ENCODE measurements at regions not wholly inside any gene's neighbourhood (a gene's known extent, or its start where the extent isn't known, plus 50 kb on each side); places are given as distances from the start of the nearest gene placed in this dataset.

- Mint-ChIP-seq H3K4me3 (no peak overlapping the region), H3K27ac (no peak overlapping the region), H3K4me1 (ENCODE audit: low read depth) (no peaks in the 10 kb centered on the region), H3K27me3 (ENCODE audit: low read depth) (no peaks in the 10 kb centered on the region), H3K9me3 (ENCODE audit: insufficient read depth) (no peaks in the 10 kb centered on the region), H3K36me3 (ENCODE audit: low read depth) (no peaks in the 10 kb centered on the region)
- ATAC-seq (no peak), DNase-seq (no peak)
- ChIA-PET POLR2A (no interaction called here), CTCF (no interaction called here)
Measured at GRCh38 chr1:106899644-106900043, 156.8 kb upstream of the PRMT6 start.

GRCh38 chr1:106907795-106908194 lies 148.7 kb upstream of the PRMT6 start:
- ChIA-PET CTCF (no interaction called here), POLR2A (no interaction called here)
- Mint-ChIP-seq H3K27ac (no peak overlapping the region), H3K9me3 (ENCODE audit: insufficient read depth) (no peaks in the 10 kb centered on the region), H3K27me3 (ENCODE audit: low read depth) (no peaks in the 10 kb centered on the region), H3K4me1 (ENCODE audit: low read depth) (no peaks in the 10 kb centered on the region), H3K36me3 (ENCODE audit: low read depth) (no peaks in the 10 kb centered on the region), H3K4me3 (no peak overlapping the region)
- no peak for ATAC-seq
- DNase-seq: no peak

- CTCF ChIA-PET: no interaction called here
Measured at GRCh38 chr1:106908689-106909088, 147.8 kb upstream of the PRMT6 start.

DNA sequence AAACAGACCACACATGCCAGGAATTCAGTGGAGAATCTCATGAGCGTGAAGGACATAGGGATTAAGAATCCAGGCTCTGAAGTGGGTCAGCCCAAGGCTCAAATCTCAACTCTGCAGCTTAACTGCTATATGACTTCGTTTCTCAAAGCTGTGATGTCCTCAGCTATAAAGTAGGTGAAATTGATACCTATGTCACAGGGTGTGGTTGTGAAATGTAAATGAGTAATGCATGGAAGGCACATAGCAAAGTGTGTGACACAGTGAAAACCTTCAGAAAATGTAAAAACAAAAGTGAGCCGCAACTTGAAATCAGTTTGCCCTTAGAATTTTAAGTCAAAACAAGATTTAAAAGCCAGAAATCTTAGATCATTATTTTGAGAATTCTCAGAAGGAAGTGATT lies 145.7 kb upstream of the PRMT6 start:
- Mint-ChIP-seq H3K4me1 (ENCODE audit: low read depth) (no peaks in the 10 kb centered on the region), H3K36me3 (ENCODE audit: low read depth) (no peaks in the 10 kb centered on the region), H3K9me3 (ENCODE audit: insufficient read depth) (no peaks in the 10 kb centered on the region), H3K27me3 (ENCODE audit: low read depth) (no peaks in the 10 kb centered on the region), H3K4me3 (no peak overlapping the region), H3K27ac (no peak overlapping the region)
- ChIA-PET POLR2A (no interaction called here), CTCF (no interaction called here)
- DNase-seq (no peak), ATAC-seq (no peak)

More at GRCh38 chr1:106908689-106909088, 147.8 kb upstream of the PRMT6 start:
- Mint-ChIP-seq H3K4me3 (no peak overlapping the region), H3K27ac (no peak overlapping the region), H3K27me3 (ENCODE audit: low read depth) (no peaks in the 10 kb centered on the region), H3K9me3 (ENCODE audit: insufficient read depth) (no peaks in the 10 kb centered on the region), H3K36me3 (ENCODE audit: low read depth) (no peaks in the 10 kb centered on the region), H3K4me1 (ENCODE audit: low read depth) (no peaks in the 10 kb centered on the region)
- POLR2A ChIA-PET: no interaction called here
- DNase-seq (no peak), ATAC-seq (no peak)

DNA sequence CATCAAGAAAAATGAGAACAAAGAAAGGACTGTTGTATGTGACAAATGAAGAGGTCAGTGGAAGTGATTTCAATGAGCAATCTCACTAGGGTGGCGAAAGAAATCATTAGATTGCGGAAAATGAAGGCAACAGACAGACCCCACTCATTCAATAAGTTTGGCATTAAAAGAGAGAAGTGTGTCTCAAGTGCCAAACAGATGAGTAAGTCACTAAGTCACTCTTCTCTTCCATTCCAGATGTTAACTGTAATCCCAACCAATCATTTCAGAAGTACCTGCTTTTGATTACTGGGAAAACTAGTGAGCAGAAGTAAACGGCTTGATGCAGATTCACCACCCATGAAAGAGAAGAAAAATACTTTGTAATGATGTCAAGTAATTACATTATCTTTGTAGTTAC lies 144.3 kb upstream of the PRMT6 start:
- no peak overlapping the region for H3K27ac Mint-ChIP-seq
- H3K4me1 Mint-ChIP-seq (ENCODE audit: low read depth): no peaks in the 10 kb centered on the region
- ATAC-seq (no peak), DNase-seq (no peak)
- ChIA-PET CTCF (no interaction called here), POLR2A (no interaction called here)
- no peak overlapping the region for H3K4me3 Mint-ChIP-seq
- no peaks in the 10 kb centered on the region for H3K27me3 Mint-ChIP-seq (ENCODE audit: low read depth)
- H3K36me3 Mint-ChIP-seq (ENCODE audit: low read depth): no peaks in the 10 kb centered on the region
- no peaks in the 10 kb centered on the region for H3K9me3 Mint-ChIP-seq (ENCODE audit: insufficient read depth)

DNA sequence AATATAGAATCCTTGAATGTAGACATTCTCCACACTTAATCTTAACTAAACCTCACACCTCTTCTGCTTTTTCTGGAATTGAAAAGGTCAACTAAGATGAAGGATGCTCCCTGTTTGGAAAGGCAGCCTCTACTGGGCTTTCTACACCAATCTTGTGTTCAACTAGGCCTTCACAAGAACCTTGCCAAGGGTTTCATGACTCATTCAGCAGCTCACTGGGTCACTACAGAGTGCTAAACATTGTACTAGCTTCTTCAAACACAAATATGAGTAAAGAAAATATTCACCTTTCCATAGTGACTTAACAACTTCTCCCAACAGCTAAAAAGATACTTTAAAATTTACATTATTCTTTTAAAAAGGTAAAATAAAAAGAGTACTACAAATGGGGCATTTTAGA lies 135.3 kb upstream of the PRMT6 start:
- ChIA-PET POLR2A (no interaction called here), CTCF (no interaction called here)
- H3K9me3 Mint-ChIP-seq (ENCODE audit: insufficient read depth): no peaks in the 10 kb centered on the region
- no peak for DNase-seq
- no peak overlapping the region for H3K4me3 Mint-ChIP-seq
- H3K4me1 Mint-ChIP-seq (ENCODE audit: low read depth): no peaks in the 10 kb centered on the region
- no peaks in the 10 kb centered on the region for H3K27me3 Mint-ChIP-seq (ENCODE audit: low read depth)
- no peak for ATAC-seq
- H3K36me3 Mint-ChIP-seq (ENCODE audit: low read depth): no peaks in the 10 kb centered on the region
- no peak overlapping the region for H3K27ac Mint-ChIP-seq

DNA sequence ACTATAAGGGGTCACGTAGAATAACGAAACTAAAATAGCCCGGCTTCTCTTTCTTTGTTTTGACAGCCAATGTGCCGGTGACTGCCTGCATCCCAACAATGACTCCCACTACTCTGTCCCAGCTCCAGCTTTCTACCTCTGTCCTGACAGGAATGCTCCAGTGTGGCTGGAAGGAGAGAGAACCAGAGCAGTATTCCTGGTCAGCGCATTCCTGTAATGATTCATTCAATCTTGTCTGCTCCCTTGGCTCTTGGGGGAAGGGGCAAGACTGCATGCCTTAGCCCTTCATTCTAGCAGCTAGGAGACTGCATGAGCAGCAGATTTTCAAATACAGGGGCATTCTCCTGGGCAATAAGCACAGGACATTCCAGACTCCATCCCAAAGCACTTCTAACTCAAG lies 132.1 kb upstream of the PRMT6 start:
- no peaks in the 10 kb centered on the region for H3K4me1 Mint-ChIP-seq (ENCODE audit: low read depth)
- H3K27ac Mint-ChIP-seq: no peak overlapping the region
- no peaks in the 10 kb centered on the region for H3K27me3 Mint-ChIP-seq (ENCODE audit: low read depth)
- no peak for ATAC-seq
- ChIA-PET CTCF (no interaction called here), POLR2A (no interaction called here)
- no peaks in the 10 kb centered on the region for H3K36me3 Mint-ChIP-seq (ENCODE audit: low read depth)
- no peak overlapping the region for H3K4me3 Mint-ChIP-seq
- DNase-seq: no peak
- no peaks in the 10 kb centered on the region for H3K9me3 Mint-ChIP-seq (ENCODE audit: insufficient read depth)

DNA sequence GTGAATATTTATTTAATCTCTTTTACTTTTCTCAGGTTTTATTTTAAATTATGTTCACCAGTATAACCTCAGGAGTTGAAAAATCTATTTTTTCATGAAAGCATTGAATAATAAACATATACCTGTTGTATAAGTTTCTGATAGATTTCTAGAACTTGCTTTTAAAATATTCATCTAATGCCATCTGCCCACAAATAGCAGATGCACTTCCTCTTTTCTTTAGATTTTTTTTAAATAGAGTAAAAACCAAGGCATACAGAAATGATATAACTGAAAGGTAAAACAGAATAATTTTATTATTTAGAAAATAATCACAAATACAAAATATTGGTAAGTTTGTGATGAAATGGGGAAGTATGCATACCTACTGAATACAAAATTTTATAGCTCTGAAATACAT lies 130.7 kb upstream of the PRMT6 start:
- no peaks in the 10 kb centered on the region for H3K4me1 Mint-ChIP-seq (ENCODE audit: low read depth)
- CTCF ChIA-PET: no interaction called here
- H3K27ac Mint-ChIP-seq: no peak overlapping the region
- no peak overlapping the region for H3K4me3 Mint-ChIP-seq
- DNase-seq (no peak), ATAC-seq (no peak)
- POLR2A ChIA-PET: no interaction called here
- no peaks in the 10 kb centered on the region for H3K9me3 Mint-ChIP-seq (ENCODE audit: insufficient read depth)
- H3K27me3 Mint-ChIP-seq (ENCODE audit: low read depth): no peaks in the 10 kb centered on the region
- no peaks in the 10 kb centered on the region for H3K36me3 Mint-ChIP-seq (ENCODE audit: low read depth)

GRCh38 chr1:106926803-106927582 lies 129.5 kb upstream of the PRMT6 start:
- ATAC-seq (no peak), DNase-seq (no peak)
- Mint-ChIP-seq H3K9me3 (ENCODE audit: insufficient read depth) (no peaks in the 10 kb centered on the region), H3K27ac (no peak overlapping the region), H3K36me3 (ENCODE audit: low read depth) (no peaks in the 10 kb centered on the region), H3K4me1 (ENCODE audit: low read depth) (no peaks in the 10 kb centered on the region), H3K4me3 (no peak overlapping the region), H3K27me3 (ENCODE audit: low read depth) (no peaks in the 10 kb centered on the region)
- POLR2A ChIA-PET: no interaction called here
- CTCF ChIA-PET: no interaction called here

DNA sequence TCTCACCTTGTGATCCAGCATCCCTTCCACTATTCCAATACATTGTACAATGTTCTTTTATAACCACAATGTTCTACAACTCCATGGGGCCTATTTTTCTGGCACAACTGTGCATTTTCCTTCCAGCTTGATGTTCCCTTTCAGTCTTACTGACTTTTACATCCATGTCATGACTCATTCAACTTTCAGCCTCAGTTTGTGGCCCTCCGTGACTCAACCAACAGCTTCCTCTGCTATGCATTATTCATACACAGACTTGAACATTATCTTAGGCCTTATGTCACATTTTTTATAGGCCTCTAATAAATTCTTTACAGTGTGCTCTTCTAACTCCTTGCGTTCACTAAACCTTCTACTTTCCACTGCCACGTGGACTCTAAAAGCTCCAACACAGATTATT lies 119.4 kb upstream of the PRMT6 start:
- no peak for ATAC-seq
- no peaks in the 10 kb centered on the region for H3K27me3 Mint-ChIP-seq (ENCODE audit: low read depth)
- H3K4me3 Mint-ChIP-seq: no peak overlapping the region
- peaks cover 4% of the 10 kb centered on the region for H3K9me3 Mint-ChIP-seq (ENCODE audit: insufficient read depth)
- POLR2A ChIA-PET: no interaction called here
- H3K27ac Mint-ChIP-seq: no peak overlapping the region
- CTCF ChIA-PET: no interaction called here
- no peaks in the 10 kb centered on the region for H3K4me1 Mint-ChIP-seq (ENCODE audit: low read depth)
- H3K36me3 Mint-ChIP-seq (ENCODE audit: low read depth): no peaks in the 10 kb centered on the region
- no peak for DNase-seq

- POLR2A ChIA-PET: no interaction called here
- Mint-ChIP-seq H3K36me3 (ENCODE audit: low read depth) (no peaks in the 10 kb centered on the region), H3K9me3 (ENCODE audit: insufficient read depth) (no peaks in the 10 kb centered on the region), H3K4me1 (ENCODE audit: low read depth) (no peaks in the 10 kb centered on the region), H3K4me3 (no peak overlapping the region), H3K27ac (no peak overlapping the region), H3K27me3 (ENCODE audit: low read depth) (no peaks in the 10 kb centered on the region)
- DNase-seq: no peak
- CTCF ChIA-PET: no interaction called here
- ATAC-seq: no peak
Measured at GRCh38 chr1:106944721-106945120, 111.8 kb upstream of the PRMT6 start.

- Mint-ChIP-seq H3K27me3 (ENCODE audit: low read depth) (no peaks in the 10 kb centered on the region), H3K4me1 (ENCODE audit: low read depth) (no peaks in the 10 kb centered on the region), H3K27ac (no peak overlapping the region), H3K9me3 (ENCODE audit: insufficient read depth) (no peaks in the 10 kb centered on the region), H3K4me3 (no peak overlapping the region), H3K36me3 (ENCODE audit: low read depth) (no peaks in the 10 kb centered on the region)
- CTCF ChIA-PET: no interaction called here
- no peak for DNase-seq
- POLR2A ChIA-PET: no interaction called here
- ATAC-seq: no peak
Measured at GRCh38 chr1:106952776-106953175, 103.7 kb upstream of the PRMT6 start.

- ChIA-PET POLR2A (no interaction called here), CTCF (no interaction called here)
- H3K9me3 Mint-ChIP-seq (ENCODE audit: insufficient read depth): no peaks in the 10 kb centered on the region
- no peak for DNase-seq
- H3K36me3 Mint-ChIP-seq (ENCODE audit: low read depth): no peaks in the 10 kb centered on the region
- no peaks in the 10 kb centered on the region for H3K27me3 Mint-ChIP-seq (ENCODE audit: low read depth)
- H3K4me3 Mint-ChIP-seq: no peak overlapping the region
- ATAC-seq: no peak
- H3K27ac Mint-ChIP-seq: no peak overlapping the region
- H3K4me1 Mint-ChIP-seq (ENCODE audit: low read depth): no peaks in the 10 kb centered on the region
Measured at GRCh38 chr1:106954661-106955229, 101.7 kb upstream of the PRMT6 start.

Measured in activated CD8-positive, alpha-beta T cell treated with anti-CD3 and anti-CD28 coated beads, Interleukin-2, amount 10 ng/mL, durations not matched to agents 7 days and 5 days (primary cell).